Fibroblast of pulmonary artery (primary cell): ENCODE measurements at regions not wholly inside any gene's neighbourhood (a gene's known extent, or its start where the extent isn't known, plus 50 kb on each side); places are given as distances from the start of the nearest gene placed in this dataset.

Experiments
- DNase-seq: peaks from one replicate; pipeline ENCODE4 v3.0.0-alpha.2; 2010; ENCODE audit warnings: low read depth
- H3K4me3 ChIP-seq: replicated peaks from 2 replicates; pipeline ENCODE4 v1.5.1; 2011; ENCODE audit warnings: low read depth, mild to moderate bottlenecking, control low read depth, low read length, moderate library complexity
- TF ChIP-seq, protein P1 (sequence below): IDR thresholded peaks from 2 replicates; pipeline ENCODE4 v1.5.1; 2011; ENCODE audit warnings: mild to moderate bottlenecking, control low read depth, low read length, inconsistent platforms; ENCODE audit errors: missing control alignments

DNA sequence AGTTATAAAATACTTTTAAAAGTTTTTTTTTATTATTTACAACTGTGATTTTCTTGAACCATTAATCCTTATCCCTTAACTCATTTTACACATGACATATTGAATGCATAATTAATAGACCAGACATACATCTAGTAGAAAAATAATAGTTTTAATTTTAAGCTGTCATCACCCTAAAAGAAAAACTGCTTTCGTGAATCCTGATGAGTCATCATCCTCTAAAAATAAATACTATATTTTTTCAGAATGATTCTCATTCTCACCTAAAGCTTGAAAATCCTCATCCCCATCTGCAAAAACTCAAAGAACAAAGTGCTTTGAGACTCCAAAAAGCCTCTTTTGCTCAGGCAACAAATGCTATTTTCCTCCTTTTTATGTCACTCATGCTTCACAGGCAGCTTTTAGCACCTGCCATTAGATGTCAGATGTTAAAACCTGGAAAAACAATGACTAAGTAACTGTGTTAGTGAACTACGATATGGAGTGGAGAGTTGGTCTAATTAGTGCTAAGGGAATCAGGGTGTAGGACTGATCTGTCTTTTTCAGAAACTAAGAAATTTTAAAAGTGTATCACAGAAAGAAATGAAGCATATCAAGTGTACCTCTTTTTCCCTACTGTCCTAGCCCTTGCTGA is 297.6 kb downstream of the TMX3 start:
- DNase-seq: no peak
- TF ChIP-seq, protein P1, sequence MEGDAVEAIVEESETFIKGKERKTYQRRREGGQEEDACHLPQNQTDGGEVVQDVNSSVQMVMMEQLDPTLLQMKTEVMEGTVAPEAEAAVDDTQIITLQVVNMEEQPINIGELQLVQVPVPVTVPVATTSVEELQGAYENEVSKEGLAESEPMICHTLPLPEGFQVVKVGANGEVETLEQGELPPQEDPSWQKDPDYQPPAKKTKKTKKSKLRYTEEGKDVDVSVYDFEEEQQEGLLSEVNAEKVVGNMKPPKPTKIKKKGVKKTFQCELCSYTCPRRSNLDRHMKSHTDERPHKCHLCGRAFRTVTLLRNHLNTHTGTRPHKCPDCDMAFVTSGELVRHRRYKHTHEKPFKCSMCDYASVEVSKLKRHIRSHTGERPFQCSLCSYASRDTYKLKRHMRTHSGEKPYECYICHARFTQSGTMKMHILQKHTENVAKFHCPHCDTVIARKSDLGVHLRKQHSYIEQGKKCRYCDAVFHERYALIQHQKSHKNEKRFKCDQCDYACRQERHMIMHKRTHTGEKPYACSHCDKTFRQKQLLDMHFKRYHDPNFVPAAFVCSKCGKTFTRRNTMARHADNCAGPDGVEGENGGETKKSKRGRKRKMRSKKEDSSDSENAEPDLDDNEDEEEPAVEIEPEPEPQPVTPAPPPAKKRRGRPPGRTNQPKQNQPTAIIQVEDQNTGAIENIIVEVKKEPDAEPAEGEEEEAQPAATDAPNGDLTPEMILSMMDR: no peak
- no peak overlapping the region for H3K4me3 ChIP-seq

DNA sequence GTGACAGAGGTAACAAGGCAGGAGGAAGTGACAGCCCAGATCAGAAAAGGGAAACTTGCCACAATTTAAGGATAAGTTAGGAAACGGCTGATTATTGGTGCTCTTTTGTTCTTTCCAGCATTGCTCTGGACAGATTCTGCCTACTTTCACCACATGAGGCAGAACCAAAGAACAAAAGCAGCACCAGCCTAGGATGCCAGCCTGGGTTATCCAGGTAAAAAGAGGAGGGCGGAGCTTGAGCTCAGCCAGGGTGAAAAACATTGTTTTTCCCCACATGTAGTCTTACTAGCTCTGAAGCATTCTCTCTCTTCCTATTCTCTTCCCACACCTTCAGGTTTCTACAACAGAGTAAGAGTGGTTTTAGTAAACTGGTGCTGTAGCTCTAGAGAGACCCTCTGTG is 300.5 kb downstream of the TMX3 start:
- DNase-seq: no peak
- TF ChIP-seq, protein P1: no peak
- H3K4me3 ChIP-seq: no peak overlapping the region

DNA sequence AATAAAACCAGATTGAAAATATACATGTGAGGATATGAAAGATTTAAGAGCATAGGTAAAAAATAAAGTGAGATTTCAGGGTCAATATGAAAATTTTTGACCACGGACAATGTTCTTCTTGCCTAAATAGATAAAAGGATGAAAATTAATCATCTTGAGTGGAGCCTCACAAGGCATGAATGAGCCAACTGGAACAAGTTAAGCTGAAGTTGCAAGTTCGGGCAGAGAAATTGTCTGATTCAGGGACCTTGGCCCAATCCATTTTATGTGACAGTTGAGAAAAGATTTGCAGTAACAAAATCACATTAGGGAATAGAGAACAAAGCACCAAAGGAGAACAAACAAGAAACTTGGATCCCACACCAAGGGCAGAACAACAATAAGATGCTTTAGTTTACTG is 305.3 kb downstream of the TMX3 start:
- H3K4me3 ChIP-seq: no peak overlapping the region
- TF ChIP-seq, protein P1: no peak
- DNase-seq: no peak

DNA sequence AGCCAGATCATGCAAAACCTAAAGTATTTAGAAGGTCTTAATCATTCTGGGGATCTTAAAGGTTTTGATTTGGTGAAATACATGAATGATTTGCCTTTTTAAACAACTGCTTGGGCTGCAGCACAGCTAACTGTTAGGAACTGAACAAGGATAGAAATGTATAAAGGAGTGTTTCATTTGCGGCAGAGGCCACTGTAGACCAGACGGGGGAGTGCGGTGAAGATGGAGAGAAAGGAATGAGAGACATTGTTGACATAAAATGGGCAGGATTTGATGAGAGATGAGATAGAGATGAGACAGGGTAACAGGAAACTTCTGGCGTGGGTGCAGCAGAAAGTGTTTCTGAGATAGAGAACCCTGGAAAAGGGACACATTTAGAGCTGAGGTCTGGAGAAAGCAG is 308.1 kb downstream of the TMX3 start:
- no peak overlapping the region for H3K4me3 ChIP-seq
- DNase-seq: no peak
- TF ChIP-seq, protein P1: no peak

DNA sequence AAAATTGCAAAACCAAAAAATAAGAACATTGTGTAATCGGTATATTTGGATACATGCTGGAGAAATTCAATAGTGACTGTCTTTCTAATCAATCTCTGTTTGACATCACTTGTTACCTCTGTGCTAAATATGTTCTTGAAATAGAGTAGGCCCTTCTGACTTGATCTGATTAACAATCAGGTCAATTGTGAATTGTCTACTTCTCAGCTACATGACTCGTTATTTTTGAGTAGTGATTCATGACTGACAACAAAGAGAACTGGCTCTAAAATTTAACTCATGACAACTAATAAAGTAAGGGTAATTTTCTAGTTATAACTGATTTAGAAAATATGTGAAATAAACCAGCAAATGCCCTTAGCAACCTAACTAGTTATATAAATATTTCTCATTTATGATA is 312.1 kb downstream of the TMX3 start:
- TF ChIP-seq, protein P1: no peak
- no peak for DNase-seq
- H3K4me3 ChIP-seq: no peak overlapping the region

DNA sequence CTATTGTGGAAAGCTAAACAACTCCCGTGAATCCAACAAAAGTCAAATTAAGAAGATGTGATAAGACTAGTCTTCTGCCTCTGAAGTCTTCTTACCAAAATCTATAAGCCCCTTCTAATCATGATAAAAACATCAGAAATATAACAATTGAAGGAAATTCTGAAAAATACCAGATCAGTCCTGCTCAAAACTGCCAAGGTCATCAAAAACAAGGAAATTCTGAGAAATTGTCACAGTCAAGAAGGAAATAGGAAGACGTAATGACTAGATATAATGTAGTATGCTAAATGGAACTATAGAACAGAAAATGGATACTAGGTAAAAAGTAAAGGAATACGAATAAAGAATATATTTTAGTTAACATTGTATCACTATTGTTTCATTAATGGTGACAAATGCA is 314.0 kb downstream of the TMX3 start:
- DNase-seq: no peak
- H3K4me3 ChIP-seq: no peak overlapping the region
- TF ChIP-seq, protein P1: no peak

DNA sequence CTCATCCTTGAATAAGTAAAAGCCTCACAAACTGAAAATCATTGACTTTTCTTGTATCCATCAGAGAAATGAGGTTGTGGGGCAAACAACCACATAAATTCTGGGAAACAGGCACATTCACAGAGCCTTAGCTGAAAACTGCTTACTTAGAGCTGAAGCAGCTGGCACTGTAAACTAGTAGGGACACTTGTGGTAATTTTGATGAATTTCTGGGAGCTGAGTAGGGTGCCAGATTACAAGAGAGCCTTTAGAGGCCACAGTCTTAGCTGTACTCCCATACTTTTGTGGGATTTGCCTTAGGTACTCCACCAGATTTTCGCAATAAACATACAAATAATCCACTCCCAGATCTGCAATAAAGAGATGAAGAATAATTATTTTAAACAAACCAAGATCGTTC is 315.2 kb downstream of the TMX3 start:
- TF ChIP-seq, protein P1: no peak
- no peak for DNase-seq
- H3K4me3 ChIP-seq: no peak overlapping the region
